Nephron progenitor cell (in vitro differentiated cells): ENCODE measurements at regions not wholly inside any gene's neighbourhood (a gene's known extent, or its start where the extent isn't known, plus 50 kb on each side); places are given as distances from the start of the nearest gene placed in this dataset.
"Not testable (repeated sequence)": the region's sequence is repeated elsewhere in the genome, so short reads cannot be mapped to it uniquely, and the experiment has no call there.

Experiments used
- DNase-seq: peaks from one replicate; pipeline ENCODE4 v3.0.0; 2021
- H3K27ac Mint-ChIP-seq: 2 replicates; pipeline ENCODE4 v1.8.0; 2021; ENCODE audit warnings: mild to moderate bottlenecking, moderate library complexity, mixed read lengths
- H3K27me3 Mint-ChIP-seq: 2 replicates; pipeline ENCODE4 v1.8.0; 2021; ENCODE audit warnings: mild to moderate bottlenecking, low read depth, mixed read lengths; ENCODE audit not compliant: poor library complexity
- H3K36me3 Mint-ChIP-seq: 2 replicates; pipeline ENCODE4 v1.8.0; 2021; ENCODE audit warnings: low read depth, mixed read lengths
- H3K4me1 Mint-ChIP-seq: 2 replicates; pipeline ENCODE4 v1.8.0; 2021; ENCODE audit warnings: mixed read lengths
- H3K4me3 Mint-ChIP-seq: 2 replicates; pipeline ENCODE4 v1.8.0; 2021; ENCODE audit warnings: mild to moderate bottlenecking, moderate library complexity, mixed read lengths
- H3K9me3 Mint-ChIP-seq: 2 replicates; pipeline ENCODE4 v1.8.0; 2021; ENCODE audit warnings: mild to moderate bottlenecking, moderate library complexity, mixed read lengths
- CTCF ChIP-seq: fragments of 200-600 bp; sonication (generic); IDR thresholded peaks from 2 replicates; pipeline ENCODE4 v1.5.0; 2021; ENCODE audit warnings: antibody characterized with exemption

GRCh38 chr4:188989371-188989770 is 850.1 kb downstream of the TRIML1 start:
- Mint-ChIP-seq H3K4me1 (peaks cover 6% of the 10 kb centered on the region), H3K27me3 (peaks cover 2% of the 10 kb centered on the region), H3K27ac (no peak overlapping the region), H3K4me3 (no peak overlapping the region), H3K9me3 (peaks cover 11% of the 10 kb centered on the region), H3K36me3 (no peaks in the 10 kb centered on the region)
- TF ChIP-seq CTCF: no peak
- DNase-seq: no peak

GRCh38 chr4:188992706-188993105 is 853.5 kb downstream of the TRIML1 start:
- H3K27ac Mint-ChIP-seq: no peak overlapping the region
- H3K4me1 Mint-ChIP-seq: peaks cover 5% of the 10 kb centered on the region
- DNase-seq: no peak
- H3K27me3 Mint-ChIP-seq: peaks cover 4% of the 10 kb centered on the region
- no peaks in the 10 kb centered on the region for H3K36me3 Mint-ChIP-seq
- no peak overlapping the region for H3K4me3 Mint-ChIP-seq
- peaks cover 5% of the 10 kb centered on the region for H3K9me3 Mint-ChIP-seq
- no peak for TF ChIP-seq CTCF

- Mint-ChIP-seq H3K27ac (no peak overlapping the region), H3K36me3 (no peaks in the 10 kb centered on the region), H3K4me3 (no peak overlapping the region), H3K27me3 (peaks cover 8% of the 10 kb centered on the region), H3K9me3 (peaks cover 5% of the 10 kb centered on the region), H3K4me1 (peaks cover 5% of the 10 kb centered on the region)
- no peak for TF ChIP-seq CTCF
- no peak for DNase-seq
Observed at GRCh38 chr4:188993871-188994270, 854.6 kb downstream of the TRIML1 start.

- no peak for DNase-seq
- no peaks in the 10 kb centered on the region for H3K9me3 Mint-ChIP-seq
- TF ChIP-seq CTCF: no peak
- no peaks in the 10 kb centered on the region for H3K36me3 Mint-ChIP-seq
- no peak overlapping the region for H3K4me3 Mint-ChIP-seq
- no peaks in the 10 kb centered on the region for H3K4me1 Mint-ChIP-seq
- peaks cover 7% of the 10 kb centered on the region for H3K27me3 Mint-ChIP-seq
- no peak overlapping the region for H3K27ac Mint-ChIP-seq
Observed at GRCh38 chr4:189001283-189001970, 862.2 kb downstream of the TRIML1 start.

- H3K9me3 Mint-ChIP-seq: no peaks in the 10 kb centered on the region
- peaks cover 7% of the 10 kb centered on the region for H3K27me3 Mint-ChIP-seq
- TF ChIP-seq CTCF: no peak
- no peaks in the 10 kb centered on the region for H3K4me1 Mint-ChIP-seq
- no peak overlapping the region for H3K4me3 Mint-ChIP-seq
- no peak overlapping the region for H3K27ac Mint-ChIP-seq
- DNase-seq: no peak
- no peaks in the 10 kb centered on the region for H3K36me3 Mint-ChIP-seq
Observed at GRCh38 chr4:189001971-189002450, 862.8 kb downstream of the TRIML1 start.

GRCh38 chr4:189002475-189002874 is 863.2 kb downstream of the TRIML1 start:
- H3K9me3 Mint-ChIP-seq: no peaks in the 10 kb centered on the region
- no peak for DNase-seq
- no peaks in the 10 kb centered on the region for H3K4me1 Mint-ChIP-seq
- no peak for TF ChIP-seq CTCF
- H3K4me3 Mint-ChIP-seq: no peak overlapping the region
- no peak overlapping the region for H3K27ac Mint-ChIP-seq
- H3K36me3 Mint-ChIP-seq: no peaks in the 10 kb centered on the region
- H3K27me3 Mint-ChIP-seq: peaks cover 7% of the 10 kb centered on the region

GRCh38 chr4:189010452-189011217 is 871.4 kb downstream of the TRIML1 start:
- H3K4me1 Mint-ChIP-seq, H3K36me3 Mint-ChIP-seq, DNase-seq, H3K27me3 Mint-ChIP-seq, H3K4me3 Mint-ChIP-seq, H3K27ac Mint-ChIP-seq: not testable (repeated sequence)
- peaks cover 13% of the 10 kb centered on the region for H3K9me3 Mint-ChIP-seq
